NCI-H2107 treated with DMSO at 0.1 percent for 48 hours (cell line): ENCODE measurements at regions not wholly inside any gene's neighbourhood (a gene's known extent, or its start where the extent isn't known, plus 50 kb on each side); places are given as distances from the start of the nearest gene placed in this dataset.

ENCODE experiments used
- DNase-seq: peaks from one replicate; lab custom pipeline; 2025; ENCODE audit not compliant: unreplicated experiment; lab: John Stamatoyannopoulos, UW

- no peak for DNase-seq
These were observed 101.2 kb upstream of the IRF2BP2 start for GRCh38 chr1:234710936-234711724.

GRCh38 chr1:234710381-234710780 is 100.4 kb upstream of the IRF2BP2 start:
- DNase-seq, result no peak

GRCh38 chr1:234709473-234710228 is 99.7 kb upstream of the IRF2BP2 start:
- peak; percentile 20 for DNase-seq

GRCh38 chr1:234708700-234709395 is 98.9 kb upstream of the IRF2BP2 start:
- DNase-seq, result no peak

GRCh38 chr1:234707641-234708040 is 97.7 kb upstream of the IRF2BP2 start:
- no peak for DNase-seq

- no peak for DNase-seq
These were observed 97.0 kb upstream of the IRF2BP2 start for GRCh38 chr1:234706931-234707330.

- no peak for DNase-seq
These were observed 96.2 kb upstream of the IRF2BP2 start for GRCh38 chr1:234706199-234706598.

- no peak for DNase-seq
These were observed 95.6 kb upstream of the IRF2BP2 start for GRCh38 chr1:234705615-234706014.

GRCh38 chr1:234704106-234704887 is 94.3 kb upstream of the IRF2BP2 start:
- no peak for DNase-seq

- DNase-seq, result no peak
These were observed 92.5 kb upstream of the IRF2BP2 start for GRCh38 chr1:234702342-234703000.

- DNase-seq, result no peak
These were observed 91.9 kb upstream of the IRF2BP2 start for GRCh38 chr1:234701737-234702341.

GRCh38 chr1:234699795-234700665 is 90.1 kb upstream of the IRF2BP2 start:
- DNase-seq, result no peak

GRCh38 chr1:234698686-234699085 is 88.7 kb upstream of the IRF2BP2 start:
- DNase-seq, result no peak

GRCh38 chr1:234697741-234698140 is 87.8 kb upstream of the IRF2BP2 start:
- DNase-seq, result no peak

- no peak for DNase-seq
These were observed 87.0 kb upstream of the IRF2BP2 start for GRCh38 chr1:234697015-234697414.

GRCh38 chr1:234696148-234696576 is 86.2 kb upstream of the IRF2BP2 start:
- no peak for DNase-seq

GRCh38 chr1:234694661-234695060 is 84.7 kb upstream of the IRF2BP2 start:
- DNase-seq, result no peak

- DNase-seq, result no peak
These were observed 83.1 kb upstream of the IRF2BP2 start for GRCh38 chr1:234692966-234693580.

- no peak for DNase-seq
These were observed 81.6 kb upstream of the IRF2BP2 start for GRCh38 chr1:234691567-234691966.
